ENCODE measurements at regions not wholly inside any gene's neighbourhood (a gene's known extent, or its start where the extent isn't known, plus 50 kb on each side); places are given as distances from the start of the nearest gene placed in this dataset.

DNA sequence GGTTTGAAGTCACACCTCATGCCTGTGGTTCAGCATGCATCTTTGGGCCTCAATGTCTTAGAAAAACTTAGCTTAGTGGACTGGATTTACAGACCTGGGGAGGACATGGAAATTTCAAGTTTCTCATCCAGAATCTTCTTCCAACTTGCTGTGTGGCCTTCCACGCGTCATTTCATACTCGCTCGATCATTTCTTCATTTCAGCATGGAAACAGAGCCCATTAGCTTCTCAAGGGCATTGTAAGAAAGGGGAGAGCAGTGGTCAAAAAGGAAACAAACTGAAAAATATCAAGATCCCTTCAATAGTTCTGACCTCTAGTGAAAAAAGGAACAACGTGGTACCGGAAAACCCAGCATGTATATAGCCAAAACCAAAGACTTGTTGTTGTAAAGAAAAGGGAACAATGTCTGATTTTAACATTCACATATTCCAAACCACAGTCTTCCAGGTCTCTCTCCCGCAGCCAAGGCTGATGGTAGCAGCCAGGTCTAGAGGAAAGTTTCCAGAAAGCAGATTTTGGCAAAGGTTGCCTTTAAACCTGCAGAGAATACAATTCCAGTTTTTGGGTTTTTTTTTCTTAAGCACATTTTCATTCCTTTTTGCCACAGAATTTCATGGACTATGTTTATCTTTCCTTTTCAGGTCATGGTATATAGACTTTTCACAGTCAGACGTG is 97.0 kb upstream of the CDC42BPA start:
- TF ChIP-seq EZH2phosphoT487 (IDR thresholded peaks at IDR 0.05; ENCODE audit: borderline replicate concordance): no peak
- TF ChIP-seq, protein P1, sequence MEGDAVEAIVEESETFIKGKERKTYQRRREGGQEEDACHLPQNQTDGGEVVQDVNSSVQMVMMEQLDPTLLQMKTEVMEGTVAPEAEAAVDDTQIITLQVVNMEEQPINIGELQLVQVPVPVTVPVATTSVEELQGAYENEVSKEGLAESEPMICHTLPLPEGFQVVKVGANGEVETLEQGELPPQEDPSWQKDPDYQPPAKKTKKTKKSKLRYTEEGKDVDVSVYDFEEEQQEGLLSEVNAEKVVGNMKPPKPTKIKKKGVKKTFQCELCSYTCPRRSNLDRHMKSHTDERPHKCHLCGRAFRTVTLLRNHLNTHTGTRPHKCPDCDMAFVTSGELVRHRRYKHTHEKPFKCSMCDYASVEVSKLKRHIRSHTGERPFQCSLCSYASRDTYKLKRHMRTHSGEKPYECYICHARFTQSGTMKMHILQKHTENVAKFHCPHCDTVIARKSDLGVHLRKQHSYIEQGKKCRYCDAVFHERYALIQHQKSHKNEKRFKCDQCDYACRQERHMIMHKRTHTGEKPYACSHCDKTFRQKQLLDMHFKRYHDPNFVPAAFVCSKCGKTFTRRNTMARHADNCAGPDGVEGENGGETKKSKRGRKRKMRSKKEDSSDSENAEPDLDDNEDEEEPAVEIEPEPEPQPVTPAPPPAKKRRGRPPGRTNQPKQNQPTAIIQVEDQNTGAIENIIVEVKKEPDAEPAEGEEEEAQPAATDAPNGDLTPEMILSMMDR (conservative IDR thresholded peaks at IDR 0.05; ENCODE audit: low read length): no peak

Measured in Loucy (cell line).